ENCODE measurements at regions not wholly inside any gene's neighbourhood (a gene's known extent, or its start where the extent isn't known, plus 50 kb on each side); places are given as distances from the start of the nearest gene placed in this dataset.

DNA sequence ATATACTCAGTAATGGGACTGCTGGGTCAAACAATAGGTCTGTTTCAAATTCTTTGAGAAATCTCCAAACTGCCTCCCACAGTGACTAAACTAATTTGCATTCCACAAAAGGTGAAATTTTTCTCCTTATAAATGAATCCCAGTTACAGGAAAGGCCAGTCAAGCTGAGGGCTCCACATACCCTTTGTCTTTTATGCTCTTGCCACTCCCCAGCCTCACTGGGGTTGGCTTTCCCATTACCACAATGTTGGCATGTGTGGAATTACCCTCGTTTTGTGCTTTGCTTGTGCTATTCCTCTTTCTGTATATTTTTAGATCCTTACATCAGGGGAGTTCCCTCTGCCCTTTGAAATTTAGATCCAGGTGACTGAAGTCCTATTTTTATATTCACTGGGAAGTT is 220.2 kb upstream of the LCORL start:
- TF ChIP-seq CTCF (IDR thresholded peaks at IDR 0.05; ENCODE audit: insufficient read depth, low read length, poor library complexity, severe bottlenecking): no peak
- TF ChIP-seq EZH2phosphoT487 (conservative IDR thresholded peaks at IDR 0.05; ENCODE audit: low read length): no peak

Data from SU-DHL-6 (cell line).